ENCODE measurements at regions not wholly inside any gene's neighbourhood (a gene's known extent, or its start where the extent isn't known, plus 50 kb on each side); places are given as distances from the start of the nearest gene placed in this dataset.

- TF ChIP-seq REST (IDR thresholded peaks at IDR 0.05; ENCODE audit: unreplicated experiment) (no peak), CREB1 (CRISPR knock-in tag; IDR thresholded peaks at IDR 0.05; ENCODE audit: low read depth) (no peak), JUNB (IDR thresholded peaks at IDR 0.05; ENCODE audit: unreplicated experiment) (no peak), STAT1 (IDR thresholded peaks at IDR 0.05; ENCODE audit: unreplicated experiment) (no peak), EZH2phosphoT487 (IDR thresholded peaks at IDR 0.05; ENCODE audit: unreplicated experiment) (no peak)
Measured at GRCh38 chr1:112074711-112075110, 85.2 kb upstream of the KCND3 start (continued).

- H3K4me1 ChIP-seq (ENCODE audit: insufficient read depth): no peaks in the 10 kb centered on the region
- ATAC-seq (no peak), DNase-seq (ENCODE audit: low spot score) (no peak)
- H3K79me2 ChIP-seq (replicated peaks; ENCODE audit: insufficient read depth): no peaks in the 10 kb centered on the region
- no peak overlapping the region for H3K27ac ChIP-seq (ENCODE audit: low read depth)
- no peak overlapping the region for H2AFZ ChIP-seq
- peaks cover 6% of the 10 kb centered on the region; the same call in 1 of the 2 replicates for H3K9me2 ChIP-seq (ENCODE audit: insufficient read depth)
- no peak overlapping the region for H3K4me3 ChIP-seq
- H3K27ac Mint-ChIP-seq: no peak overlapping the region
- H3F3A ChIP-seq (replicated peaks; ENCODE audit: low read depth): no peaks in the 10 kb centered on the region
- no peaks in the 10 kb centered on the region for H3K27me3 ChIP-seq (ENCODE audit: insufficient read depth)
- peaks cover 36% of the 10 kb centered on the region for H3K9me3 Mint-ChIP-seq
- H3K36me3 Mint-ChIP-seq (ENCODE audit: low read depth): peaks cover 12% of the 10 kb centered on the region; the same call in 2 of the 3 replicates
- no peak overlapping the region for H3K4me2 ChIP-seq
- no peaks in the 10 kb centered on the region for H4K20me1 ChIP-seq (replicated peaks; ENCODE audit: insufficient read depth)
- peaks cover 2% of the 10 kb centered on the region for H3K27me3 Mint-ChIP-seq (ENCODE audit: insufficient read depth, low read depth, poor library complexity)
- H3K4me1 Mint-ChIP-seq: no peaks in the 10 kb centered on the region
- no peak overlapping the region for H3K4me3 Mint-ChIP-seq
- peaks cover 12% of the 10 kb centered on the region; the same call in 1 of the 2 replicates for H3K36me3 ChIP-seq (ENCODE audit: insufficient read depth)
- TF ChIP-seq NANOG (IDR thresholded peaks at IDR 0.05; ENCODE audit: borderline replicate concordance) (no peak), CTCF (conservative IDR thresholded peaks at IDR 0.05; ENCODE audit: low read depth in 2 of 2) (no peak), CREB1 (CRISPR knock-in tag; IDR thresholded peaks at IDR 0.05; ENCODE audit: low read depth) (no peak), ETS1 (IDR thresholded peaks at IDR 0.05) (no peak), EZH2phosphoT487 (IDR thresholded peaks at IDR 0.05; ENCODE audit: unreplicated experiment) (no peak), POLR2AphosphoS5 (IDR thresholded peaks at IDR 0.05; ENCODE audit: low read depth) (no peak), ZNF114 (CRISPR knock-in tag; IDR thresholded peaks at IDR 0.05) (no peak), STAT1 (IDR thresholded peaks at IDR 0.05; ENCODE audit: unreplicated experiment) (no peak), EZH2 (IDR thresholded peaks at IDR 0.05; ENCODE audit: low read depth, unreplicated experiment) (no peak)
- TF ChIP-seq, protein P1, sequence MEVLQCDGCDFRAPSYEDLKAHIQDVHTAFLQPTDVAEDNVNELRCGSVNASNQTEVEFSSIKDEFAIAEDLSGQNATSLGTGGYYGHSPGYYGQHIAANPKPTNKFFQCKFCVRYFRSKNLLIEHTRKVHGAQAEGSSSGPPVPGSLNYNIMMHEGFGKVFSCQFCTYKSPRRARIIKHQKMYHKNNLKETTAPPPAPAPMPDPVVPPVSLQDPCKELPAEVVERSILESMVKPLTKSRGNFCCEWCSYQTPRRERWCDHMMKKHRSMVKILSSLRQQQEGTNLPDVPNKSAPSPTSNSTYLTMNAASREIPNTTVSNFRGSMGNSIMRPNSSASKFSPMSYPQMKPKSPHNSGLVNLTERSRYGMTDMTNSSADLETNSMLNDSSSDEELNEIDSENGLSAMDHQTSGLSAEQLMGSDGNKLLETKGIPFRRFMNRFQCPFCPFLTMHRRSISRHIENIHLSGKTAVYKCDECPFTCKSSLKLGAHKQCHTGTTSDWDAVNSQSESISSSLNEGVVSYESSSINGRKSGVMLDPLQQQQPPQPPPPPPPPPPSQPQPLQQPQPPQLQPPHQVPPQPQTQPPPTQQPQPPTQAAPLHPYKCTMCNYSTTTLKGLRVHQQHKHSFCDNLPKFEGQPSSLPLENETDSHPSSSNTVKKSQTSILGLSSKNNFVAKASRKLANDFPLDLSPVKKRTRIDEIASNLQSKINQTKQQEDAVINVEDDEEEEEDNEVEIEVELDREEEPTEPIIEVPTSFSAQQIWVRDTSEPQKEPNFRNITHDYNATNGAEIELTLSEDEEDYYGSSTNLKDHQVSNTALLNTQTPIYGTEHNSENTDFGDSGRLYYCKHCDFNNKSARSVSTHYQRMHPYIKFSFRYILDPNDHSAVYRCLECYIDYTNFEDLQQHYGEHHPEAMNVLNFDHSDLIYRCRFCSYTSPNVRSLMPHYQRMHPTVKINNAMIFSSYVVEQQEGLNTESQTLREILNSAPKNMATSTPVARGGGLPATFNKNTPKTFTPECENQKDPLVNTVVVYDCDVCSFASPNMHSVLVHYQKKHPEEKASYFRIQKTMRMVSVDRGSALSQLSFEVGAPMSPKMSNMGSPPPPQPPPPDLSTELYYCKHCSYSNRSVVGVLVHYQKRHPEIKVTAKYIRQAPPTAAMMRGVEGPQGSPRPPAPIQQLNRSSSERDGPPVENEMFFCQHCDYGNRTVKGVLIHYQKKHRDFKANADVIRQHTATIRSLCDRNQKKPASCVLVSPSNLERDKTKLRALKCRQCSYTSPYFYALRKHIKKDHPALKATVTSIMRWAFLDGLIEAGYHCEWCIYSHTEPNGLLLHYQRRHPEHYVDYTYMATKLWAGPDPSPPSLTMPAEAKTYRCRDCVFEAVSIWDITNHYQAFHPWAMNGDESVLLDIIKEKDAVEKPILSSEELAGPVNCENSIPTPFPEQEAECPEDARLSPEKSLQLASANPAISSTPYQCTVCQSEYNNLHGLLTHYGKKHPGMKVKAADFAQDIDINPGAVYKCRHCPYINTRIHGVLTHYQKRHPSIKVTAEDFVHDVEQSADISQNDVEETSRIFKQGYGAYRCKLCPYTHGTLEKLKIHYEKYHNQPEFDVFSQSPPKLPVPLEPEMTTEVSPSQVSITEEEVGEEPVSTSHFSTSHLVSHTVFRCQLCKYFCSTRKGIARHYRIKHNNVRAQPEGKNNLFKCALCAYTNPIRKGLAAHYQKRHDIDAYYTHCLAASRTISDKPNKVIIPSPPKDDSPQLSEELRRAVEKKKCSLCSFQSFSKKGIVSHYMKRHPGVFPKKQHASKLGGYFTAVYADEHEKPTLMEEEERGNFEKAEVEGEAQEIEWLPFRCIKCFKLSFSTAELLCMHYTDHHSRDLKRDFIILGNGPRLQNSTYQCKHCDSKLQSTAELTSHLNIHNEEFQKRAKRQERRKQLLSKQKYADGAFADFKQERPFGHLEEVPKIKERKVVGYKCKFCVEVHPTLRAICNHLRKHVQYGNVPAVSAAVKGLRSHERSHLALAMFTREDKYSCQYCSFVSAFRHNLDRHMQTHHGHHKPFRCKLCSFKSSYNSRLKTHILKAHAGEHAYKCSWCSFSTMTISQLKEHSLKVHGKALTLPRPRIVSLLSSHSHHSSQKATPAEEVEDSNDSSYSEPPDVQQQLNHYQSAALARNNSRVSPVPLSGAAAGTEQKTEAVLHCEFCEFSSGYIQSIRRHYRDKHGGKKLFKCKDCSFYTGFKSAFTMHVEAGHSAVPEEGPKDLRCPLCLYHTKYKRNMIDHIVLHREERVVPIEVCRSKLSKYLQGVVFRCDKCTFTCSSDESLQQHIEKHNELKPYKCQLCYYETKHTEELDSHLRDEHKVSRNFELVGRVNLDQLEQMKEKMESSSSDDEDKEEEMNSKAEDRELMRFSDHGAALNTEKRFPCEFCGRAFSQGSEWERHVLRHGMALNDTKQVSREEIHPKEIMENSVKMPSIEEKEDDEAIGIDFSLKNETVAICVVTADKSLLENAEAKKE (CRISPR knock-in tag; IDR thresholded peaks at IDR 0.05): no peak
Measured at GRCh38 chr1:112075566-112075965, 86.1 kb upstream of the KCND3 start.
